Esophagus squamous epithelium (tissue), 4 donors: ENCODE measurements at regions not wholly inside any gene's neighbourhood (a gene's known extent, or its start where the extent isn't known, plus 50 kb on each side); places are given as distances from the start of the nearest gene placed in this dataset.

Experiments used
- CTCF ChIP-seq, 6 experiments: fragments of 450-650 bp in 4 of 6; fragments of 200-600 bp in 2 of 6; sonication (generic) in 2 of 6; IDR thresholded peaks; one replicate each; pipeline ENCODE4 v1.5.1; 2016 to 2019; ENCODE audit warnings: antibody characterized with exemption in 6 of 6, mild to moderate bottlenecking in 4 of 6, moderate library complexity in 4 of 6
- POLR2A ChIP-seq, 4 donors: fragments of 450-650 bp; IDR thresholded peaks; one replicate each; pipeline ENCODE4 v1.6.1; 2017; ENCODE audit warnings: antibody characterized with exemption in 4 of 4, mild to moderate bottlenecking in 4 of 4, moderate library complexity in 3 of 4

GRCh38 chrX:121151293-121151692, 103.9 kb downstream of the GLUD2 start:
- TF ChIP-seq CTCF (IDR thresholded peaks at IDR 0.05) (no peak), POLR2A (IDR thresholded peaks at IDR 0.05) (no peak)
